GM12892 (cell line): ENCODE measurements at regions not wholly inside any gene's neighbourhood (a gene's known extent, or its start where the extent isn't known, plus 50 kb on each side); places are given as distances from the start of the nearest gene placed in this dataset.

Source experiments
- POLR2A ChIP-seq: IDR thresholded peaks from 2 replicates; pipeline ENCODE4 v1.6.1; 2011; ENCODE audit warnings: low read depth, low read length, control low read depth
- POLR2AphosphoS5 ChIP-seq: IDR thresholded peaks from 2 replicates; pipeline ENCODE4 v1.6.1; 2011; ENCODE audit warnings: low read depth, low read length, control low read depth
- TAF1 ChIP-seq: IDR thresholded peaks from 2 replicates; pipeline ENCODE4 v1.6.1; 2011; ENCODE audit warnings: low read depth, mild to moderate bottlenecking, control low read depth, low read length, borderline replicate concordance

GRCh38 chr1:9455487-9456234 lies 83.6 kb upstream of the SLC25A33 start:
- TF ChIP-seq POLR2A (no peak), POLR2AphosphoS5 (no peak), TAF1 (no peak)
